ENCODE measurements at regions not wholly inside any gene's neighbourhood (a gene's known extent, or its start where the extent isn't known, plus 50 kb on each side); places are given as distances from the start of the nearest gene placed in this dataset.

- DNase-seq: peak; percentile 24
Observed at GRCh38 chr2:16315908-16316307, 349.7 kb downstream of the CYRIA start.

GRCh38 chr2:16315458-16315835, 350.2 kb downstream of the CYRIA start:
- DNase-seq: no peak

GRCh38 chr2:16314691-16315457, 350.8 kb downstream of the CYRIA start:
- no peak for DNase-seq

GRCh38 chr2:16314001-16314400, 351.6 kb downstream of the CYRIA start:
- DNase-seq: no peak

- peak; percentile 37 for DNase-seq
Observed at GRCh38 chr2:16313235-16313975, 352.2 kb downstream of the CYRIA start.

GRCh38 chr2:16312771-16313170, 352.9 kb downstream of the CYRIA start:
- DNase-seq: no peak

- no peak for DNase-seq
Observed at GRCh38 chr2:16311521-16312440, 353.9 kb downstream of the CYRIA start.

- DNase-seq: no peak
Observed at GRCh38 chr2:16308816-16309215, 356.8 kb downstream of the CYRIA start.

- no peak for DNase-seq
Observed at GRCh38 chr2:16304876-16305590, 360.6 kb downstream of the CYRIA start.

GRCh38 chr2:16303761-16304160, 361.9 kb downstream of the CYRIA start:
- DNase-seq: no peak

GRCh38 chr2:16303273-16303577, 362.4 kb downstream of the CYRIA start:
- no peak for DNase-seq

GRCh38 chr2:16302431-16303272, 362.3 kb downstream of the MYCN start:
- DNase-seq: peak; percentile 72

GRCh38 chr2:16301961-16302360, 361.6 kb downstream of the MYCN start:
- DNase-seq: no peak

- DNase-seq: no peak
Observed at GRCh38 chr2:16298866-16299265, 358.5 kb downstream of the MYCN start.

GRCh38 chr2:16296331-16297250, 356.2 kb downstream of the MYCN start:
- DNase-seq: no peak

GRCh38 chr2:16296038-16296290, 355.6 kb downstream of the MYCN start:
- no peak for DNase-seq

- DNase-seq: no peak
Observed at GRCh38 chr2:16294791-16295190, 354.4 kb downstream of the MYCN start.

- DNase-seq: no peak
Observed at GRCh38 chr2:16293871-16294270, 353.5 kb downstream of the MYCN start.

- peak; percentile 80 for DNase-seq
Observed at GRCh38 chr2:16293398-16293797, 353.0 kb downstream of the MYCN start.

GRCh38 chr2:16291731-16292550, 351.6 kb downstream of the MYCN start:
- DNase-seq: no peak

All from retina (tissue), 1 donor.